ENCODE measurements at regions not wholly inside any gene's neighbourhood (a gene's known extent, or its start where the extent isn't known, plus 50 kb on each side); places are given as distances from the start of the nearest gene placed in this dataset.

DNA sequence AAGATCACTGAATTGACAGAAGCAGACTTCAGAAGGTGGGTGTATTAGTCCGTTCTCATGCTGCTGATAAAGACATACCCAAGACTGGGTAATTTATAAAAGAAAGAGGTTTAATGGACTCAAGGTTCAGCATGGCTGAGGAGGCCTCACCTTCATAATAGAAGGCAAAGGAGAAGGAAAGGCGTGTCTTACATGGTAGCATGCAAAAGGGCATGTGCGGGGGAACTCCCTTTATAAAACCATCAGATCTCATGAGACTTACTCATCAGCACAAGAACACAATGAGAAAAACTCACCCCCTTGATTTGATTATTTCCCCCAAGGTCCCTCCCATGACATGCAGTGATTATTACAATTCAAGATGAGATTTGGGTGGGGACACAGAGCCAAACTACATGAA lies 416.3 kb upstream of the EPHA3 start:
- no peak for DNase-seq (ENCODE audit: low read depth)
- H3K4me3 ChIP-seq (ENCODE audit: low read depth, low read length): no peak overlapping the region
- no peak for TF ChIP-seq CTCF (IDR thresholded peaks at IDR 0.05; ENCODE audit: insufficient read depth, low read depth, low read length, missing control alignments)

GRCh38 chr3:88703501-88704059 lies 403.8 kb upstream of the EPHA3 start:
- no peak for DNase-seq (ENCODE audit: low read depth)
- no peak for TF ChIP-seq CTCF (IDR thresholded peaks at IDR 0.05; ENCODE audit: insufficient read depth, low read depth, low read length, missing control alignments)
- H3K4me3 ChIP-seq (ENCODE audit: low read depth, low read length): no peak overlapping the region

DNA sequence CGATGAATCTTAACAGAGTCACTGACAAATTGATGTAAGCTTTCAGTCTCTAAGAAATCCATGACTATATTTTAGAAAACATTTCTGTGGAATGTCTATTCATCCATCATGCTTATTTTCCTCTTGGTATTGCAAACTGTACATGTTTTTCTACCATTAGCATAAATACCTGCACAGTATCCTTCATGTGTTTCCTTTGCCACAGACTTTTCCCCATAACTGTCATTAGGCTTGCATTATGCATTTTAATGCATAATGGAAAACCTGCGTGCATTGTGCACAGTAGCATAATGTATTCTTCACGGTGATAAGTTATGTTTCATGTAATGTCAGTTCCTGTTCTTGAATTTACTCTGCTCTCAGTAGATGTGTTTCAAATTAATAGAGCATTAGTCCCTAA lies 403.1 kb upstream of the EPHA3 start:
- TF ChIP-seq CTCF (IDR thresholded peaks at IDR 0.05; ENCODE audit: insufficient read depth, low read depth, low read length, missing control alignments): no peak
- DNase-seq (ENCODE audit: low read depth): no peak
- H3K4me3 ChIP-seq (ENCODE audit: low read depth, low read length): no peak overlapping the region

- DNase-seq (ENCODE audit: low read depth): no peak
- TF ChIP-seq CTCF (IDR thresholded peaks at IDR 0.05; ENCODE audit: insufficient read depth, low read depth, low read length, missing control alignments): no peak
- H3K4me3 ChIP-seq (ENCODE audit: low read depth, low read length): no peak overlapping the region
Observed at GRCh38 chr3:88707837-88708236, 399.6 kb upstream of the EPHA3 start.

GRCh38 chr3:88712552-88712951 lies 394.9 kb upstream of the EPHA3 start:
- DNase-seq (ENCODE audit: low read depth): no peak
- TF ChIP-seq CTCF (IDR thresholded peaks at IDR 0.05; ENCODE audit: insufficient read depth, low read depth, low read length, missing control alignments): no peak
- H3K4me3 ChIP-seq (ENCODE audit: low read depth, low read length): no peak overlapping the region

- no peak for DNase-seq (ENCODE audit: low read depth)
- no peak overlapping the region for H3K4me3 ChIP-seq (ENCODE audit: low read depth, low read length)
- no peak for TF ChIP-seq CTCF (IDR thresholded peaks at IDR 0.05; ENCODE audit: insufficient read depth, low read depth, low read length, missing control alignments)
Observed at GRCh38 chr3:88713233-88713691, 394.2 kb upstream of the EPHA3 start.
